SK-N-SH (cell line): ENCODE measurements at regions not wholly inside any gene's neighbourhood (a gene's known extent, or its start where the extent isn't known, plus 50 kb on each side); places are given as distances from the start of the nearest gene placed in this dataset.

Source experiments
- CTCF ChIA-PET: fragments of 300-600, 350-600 bp; formaldehyde crosslinking; extraction: SDS; loops from one replicate; lab custom pipeline; 2021; lab: Yijun Ruan, JAX
- POLR2A ChIA-PET: fragments of 350-600 bp; sonication (Branson Sonifier 250); formaldehyde crosslinking; extraction: SDS; loops from one replicate; lab custom pipeline; 2020; ENCODE audit warnings: antibody characterized with exemption, inconsistent platforms; lab: Yijun Ruan, JAX
- DNase-seq: peaks from one replicate; pipeline ENCODE4 v3.0.0; 2012
- H2AFZ ChIP-seq: fragments of 200-600 bp; sonication (generic); 2 replicates; pipeline ENCODE4 v1.8.1; 2016; ENCODE audit warnings: antibody characterized with exemption, mild to moderate bottlenecking, low read depth
- H3F3A ChIP-seq: fragments of 200-600 bp; sonication (generic); replicated peaks from 2 replicates; pipeline ENCODE3; 2016; ENCODE audit warnings: antibody characterized with exemption, mild to moderate bottlenecking; ENCODE audit not compliant: insufficient read depth
- H3K27ac ChIP-seq, 2 experiments: fragments of 200-500 bp in 1 of 2; fragments of 200-600 bp in 1 of 2; sonication (Bioruptor generic) in 1 of 2; sonication (generic), shearing (Covaris generic) in 1 of 2; 2 replicates each; pipeline versions ENCODE4 v1.5.1 to v1.6.1; 2014 to 2016; ENCODE audit warnings: low read depth in 2 of 2, inconsistent platforms in 1 of 2, low read length in 1 of 2, mild to moderate bottlenecking in 1 of 2, mixed read lengths in 1 of 2
- H3K27me3 ChIP-seq: fragments of 200-600 bp; sonication (generic), shearing (Covaris generic); 2 replicates; pipeline ENCODE4 v1.6.1; 2016; ENCODE audit warnings: mixed run types; ENCODE audit not compliant: insufficient read depth
- H3K36me3 ChIP-seq, 2 experiments: fragments of 200-500 bp in 1 of 2; fragments of 200-600 bp in 1 of 2; sonication (Bioruptor generic) in 1 of 2; sonication (generic) in 1 of 2; replicated peaks in 1 of 2; 2 replicates each; pipeline versions ENCODE3 to v1.5.1; 2014 to 2016; ENCODE audit warnings: low read length in 1 of 2, mild to moderate bottlenecking in 1 of 2; ENCODE audit not compliant: insufficient read depth in 2 of 2, control insufficient read depth in 1 of 2
- H3K4me1 ChIP-seq, 2 experiments: fragments of 200-500 bp in 1 of 2; fragments of 200-600 bp in 1 of 2; sonication (Bioruptor generic) in 1 of 2; sonication (generic), shearing (Covaris generic) in 1 of 2; 2 replicates each; pipeline versions ENCODE4 v1.5.1 to v1.6.1; 2014 to 2016; ENCODE audit warnings: low read depth in 1 of 2, low read length in 1 of 2, mixed run types in 1 of 2; ENCODE audit not compliant: insufficient read depth in 2 of 2, control insufficient read depth in 1 of 2
- H3K4me2 ChIP-seq: fragments of 200-600 bp; sonication (generic), shearing (Covaris generic); 2 replicates; pipeline ENCODE4 v1.6.1; 2017; ENCODE audit warnings: mixed run types
- H3K4me3 ChIP-seq, 2 experiments: fragments of 200-500 bp in 1 of 2; fragments of 200-600 bp in 1 of 2; sonication (Bioruptor generic) in 1 of 2; sonication (generic), shearing (Covaris generic) in 1 of 2; 2 replicates each; pipeline versions ENCODE4 v1.5.1 to v1.8.1; 2014 to 2016; ENCODE audit warnings: low read depth in 2 of 2, inconsistent platforms in 1 of 2, low read length in 1 of 2, mild to moderate bottlenecking in 1 of 2, mixed read lengths in 1 of 2, moderate library complexity in 1 of 2
- H3K79me2 ChIP-seq: fragments of 200-600 bp; sonication (generic); 2 replicates; pipeline ENCODE4 v1.8.1; 2017; ENCODE audit warnings: mild to moderate bottlenecking; ENCODE audit not compliant: insufficient read depth
- H3K9ac ChIP-seq: fragments of 200-600 bp; sonication (generic); 2 replicates; pipeline ENCODE4 v1.6.1; 2017; ENCODE audit warnings: mixed run types
- H3K9me2 ChIP-seq: fragments of 200-600 bp; sonication (generic); 2 replicates; pipeline ENCODE4 v1.6.1; 2017; ENCODE audit warnings: mixed run types
- H3K9me3 ChIP-seq: fragments of 200-600 bp; sonication (generic); 2 replicates; pipeline ENCODE4 v1.6.1; 2017; ENCODE audit warnings: mixed run types, mild to moderate bottlenecking, moderate library complexity
- H4K20me1 ChIP-seq: fragments of 200-600 bp; sonication (generic); 2 replicates; pipeline ENCODE4 v1.6.1; 2017; ENCODE audit warnings: mild to moderate bottlenecking, mixed run types; ENCODE audit not compliant: insufficient read depth
- CHD2 ChIP-seq: fragments of 150-350 bp; IDR thresholded peaks from 2 replicates; pipeline ENCODE4 v1.6.1; 2018; ENCODE audit warnings: low read length; ENCODE audit not compliant: partially characterized antibody
- ELF1 ChIP-seq: IDR thresholded peaks from 2 replicates; pipeline ENCODE4 v1.4.0; 2012
- FOSL2 ChIP-seq: IDR thresholded peaks from 2 replicates; pipeline ENCODE4 v1.4.0; 2012; ENCODE audit warnings: low read depth, mild to moderate bottlenecking, moderate library complexity, borderline replicate concordance
- FOXJ3 ChIP-seq: sonication (generic); formaldehyde crosslinking; IDR thresholded peaks from 2 replicates; pipeline ENCODE4 v1.5.1; 2020; ENCODE audit warnings: mild to moderate bottlenecking, missing genetic modification reagents
- FOXM1 ChIP-seq: IDR thresholded peaks from 2 replicates; pipeline ENCODE4 v1.4.0; 2012; ENCODE audit warnings: low read depth, mild to moderate bottlenecking
- GATA2 ChIP-seq: sonication (generic); formaldehyde crosslinking; IDR thresholded peaks from 2 replicates; pipeline ENCODE4 v1.5.0; 2020; ENCODE audit warnings: mild to moderate bottlenecking, missing genetic modification reagents
- MEF2A ChIP-seq: IDR thresholded peaks from 2 replicates; pipeline ENCODE4 v1.4.0; 2012; ENCODE audit warnings: low read depth, borderline replicate concordance
- MXI1 ChIP-seq: IDR thresholded peaks from 2 replicates; pipeline ENCODE4 v1.6.1; 2012; ENCODE audit warnings: mild to moderate bottlenecking, low read depth, low read length, improper control_type of control experiment
- NFIC ChIP-seq: IDR thresholded peaks from 2 replicates; pipeline ENCODE4 v1.4.0; 2012; ENCODE audit warnings: borderline replicate concordance
- NRF1 ChIP-seq: IDR thresholded peaks from 2 replicates; pipeline ENCODE4 v1.6.1; 2012; ENCODE audit warnings: low read depth, mild to moderate bottlenecking, low read length
- PBX3 ChIP-seq: IDR thresholded peaks from 2 replicates; pipeline ENCODE4; 2012
- POLR2AphosphoS5 ChIP-seq: IDR thresholded peaks from 2 replicates; pipeline ENCODE4 v1.6.1; 2012; ENCODE audit warnings: low read depth, low read length
- RAD21 ChIP-seq: IDR thresholded peaks from 2 replicates; pipeline ENCODE4 v1.6.1; 2012; ENCODE audit warnings: mild to moderate bottlenecking, low read length
- RCOR1 ChIP-seq: fragments of 150-350 bp; IDR thresholded peaks from 2 replicates; pipeline ENCODE4 v1.6.1; 2017; ENCODE audit warnings: antibody characterized with exemption, low read length
- RFX5 ChIP-seq: IDR thresholded peaks from 2 replicates; pipeline ENCODE4 v1.6.1; 2012; ENCODE audit warnings: mild to moderate bottlenecking, improper control_type of control experiment, low read length
- RXRA ChIP-seq: IDR thresholded peaks from 2 replicates; pipeline ENCODE4 v1.4.0; 2012; ENCODE audit warnings: low read depth, mild to moderate bottlenecking, borderline replicate concordance
- SIN3A ChIP-seq: IDR thresholded peaks from 2 replicates; pipeline ENCODE4 v1.6.1; 2012; ENCODE audit warnings: low read depth, mild to moderate bottlenecking, low read length, moderate library complexity, borderline replicate concordance
- TAF1 ChIP-seq: IDR thresholded peaks from 2 replicates; pipeline ENCODE4 v1.6.1; 2012; ENCODE audit warnings: low read depth, mild to moderate bottlenecking, low read length, moderate library complexity, borderline replicate concordance
- TCF12 ChIP-seq: IDR thresholded peaks from 2 replicates; pipeline ENCODE4 v1.4.0; 2012
- TEAD4 ChIP-seq: IDR thresholded peaks from 2 replicates; pipeline ENCODE4 v1.4.0; 2012; ENCODE audit warnings: mild to moderate bottlenecking, borderline replicate concordance; ENCODE audit not compliant: insufficient read depth
- YY1 ChIP-seq: IDR thresholded peaks from 2 replicates; pipeline ENCODE4 v1.4.0; 2012; ENCODE audit warnings: low read depth, mild to moderate bottlenecking
- WGBS: methylation state at CpG from one replicate; pipeline ENCODE4 v1.1.6; 2017; ENCODE audit warnings: low lambda C conversion rate; 5-methylcytosine and 5-hydroxymethylcytosine counted together
- TF ChIP-seq, protein P1 (sequence below): IDR thresholded peaks from 2 replicates; pipeline ENCODE4 v1.6.1; 2012; ENCODE audit warnings: mild to moderate bottlenecking, low read depth, low read length, moderate library complexity
- TF ChIP-seq, protein P2 (sequence below): IDR thresholded peaks from 2 replicates; pipeline ENCODE4 v1.4.0; 2012; ENCODE audit warnings: low read depth

- H3K27ac ChIP-seq = no peak overlapping the region
- ChIA-PET POLR2A (no interaction called here), CTCF (no interaction called here)
- no peak overlapping the region for H3K4me3 ChIP-seq
- no peaks in the 10 kb centered on the region for H3K36me3 ChIP-seq
- TF ChIP-seq MXI1 = no peak
- TF ChIP-seq, protein P1, sequence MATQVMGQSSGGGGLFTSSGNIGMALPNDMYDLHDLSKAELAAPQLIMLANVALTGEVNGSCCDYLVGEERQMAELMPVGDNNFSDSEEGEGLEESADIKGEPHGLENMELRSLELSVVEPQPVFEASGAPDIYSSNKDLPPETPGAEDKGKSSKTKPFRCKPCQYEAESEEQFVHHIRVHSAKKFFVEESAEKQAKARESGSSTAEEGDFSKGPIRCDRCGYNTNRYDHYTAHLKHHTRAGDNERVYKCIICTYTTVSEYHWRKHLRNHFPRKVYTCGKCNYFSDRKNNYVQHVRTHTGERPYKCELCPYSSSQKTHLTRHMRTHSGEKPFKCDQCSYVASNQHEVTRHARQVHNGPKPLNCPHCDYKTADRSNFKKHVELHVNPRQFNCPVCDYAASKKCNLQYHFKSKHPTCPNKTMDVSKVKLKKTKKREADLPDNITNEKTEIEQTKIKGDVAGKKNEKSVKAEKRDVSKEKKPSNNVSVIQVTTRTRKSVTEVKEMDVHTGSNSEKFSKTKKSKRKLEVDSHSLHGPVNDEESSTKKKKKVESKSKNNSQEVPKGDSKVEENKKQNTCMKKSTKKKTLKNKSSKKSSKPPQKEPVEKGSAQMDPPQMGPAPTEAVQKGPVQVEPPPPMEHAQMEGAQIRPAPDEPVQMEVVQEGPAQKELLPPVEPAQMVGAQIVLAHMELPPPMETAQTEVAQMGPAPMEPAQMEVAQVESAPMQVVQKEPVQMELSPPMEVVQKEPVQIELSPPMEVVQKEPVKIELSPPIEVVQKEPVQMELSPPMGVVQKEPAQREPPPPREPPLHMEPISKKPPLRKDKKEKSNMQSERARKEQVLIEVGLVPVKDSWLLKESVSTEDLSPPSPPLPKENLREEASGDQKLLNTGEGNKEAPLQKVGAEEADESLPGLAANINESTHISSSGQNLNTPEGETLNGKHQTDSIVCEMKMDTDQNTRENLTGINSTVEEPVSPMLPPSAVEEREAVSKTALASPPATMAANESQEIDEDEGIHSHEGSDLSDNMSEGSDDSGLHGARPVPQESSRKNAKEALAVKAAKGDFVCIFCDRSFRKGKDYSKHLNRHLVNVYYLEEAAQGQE = no peak
- TF ChIP-seq FOXJ3 (CRISPR knock-in tag) = no peak
- TF ChIP-seq FOSL2 = no peak
- no peak for TF ChIP-seq MEF2A
- TF ChIP-seq RCOR1 = no peak
- no peak for TF ChIP-seq TAF1
- TF ChIP-seq CHD2 = no peak
- TF ChIP-seq RFX5 = no peak
- TF ChIP-seq POLR2AphosphoS5 = no peak
- TF ChIP-seq ELF1 = no peak
- TF ChIP-seq TEAD4 = no peak
- TF ChIP-seq GATA2 (CRISPR knock-in tag) = no peak
- no peak for TF ChIP-seq TCF12
- no peak for TF ChIP-seq RAD21
- TF ChIP-seq NRF1 = no peak
- no peaks in the 10 kb centered on the region for H3K9me3 ChIP-seq
- DNase-seq = no peak
- no peaks in the 10 kb centered on the region for H3F3A ChIP-seq
- no peaks in the 10 kb centered on the region for H3K4me1 ChIP-seq
- H4K20me1 ChIP-seq = no peaks in the 10 kb centered on the region
- H3K79me2 ChIP-seq = no peaks in the 10 kb centered on the region
- H3K4me2 ChIP-seq = no peak overlapping the region
- no peak overlapping the region for H2AFZ ChIP-seq
- no peak overlapping the region for H3K9ac ChIP-seq
- no peaks in the 10 kb centered on the region for H3K9me2 ChIP-seq
- H3K27me3 ChIP-seq = no peaks in the 10 kb centered on the region
- 12% methylated on average over 3 of the region's 3 CpGs for WGBS
Measured at GRCh38 chr10:105535478-105535877, 894.4 kb downstream of the SORCS3 start.

GRCh38 chr10:105534086-105534485, 893.0 kb downstream of the SORCS3 start:
- H3K4me2 ChIP-seq = no peak overlapping the region
- no peaks in the 10 kb centered on the region for H3K36me3 ChIP-seq
- H3K4me1 ChIP-seq = no peaks in the 10 kb centered on the region
- H3K9me3 ChIP-seq = no peaks in the 10 kb centered on the region
- no peaks in the 10 kb centered on the region for H4K20me1 ChIP-seq
- 0% methylated on average over 1 of the region's 1 CpG for WGBS
- H3K27me3 ChIP-seq = no peaks in the 10 kb centered on the region
- H3K79me2 ChIP-seq = no peaks in the 10 kb centered on the region
- H3K9me2 ChIP-seq = no peaks in the 10 kb centered on the region
- no peak overlapping the region for H3K9ac ChIP-seq
- no peak overlapping the region for H3K27ac ChIP-seq
- CTCF ChIA-PET = no interaction called here
- DNase-seq = no peak
- H2AFZ ChIP-seq = no peak overlapping the region
- POLR2A ChIA-PET = no interaction called here
- H3K4me3 ChIP-seq = no peak overlapping the region
- H3F3A ChIP-seq = no peaks in the 10 kb centered on the region
- no peak for TF ChIP-seq GATA2 (CRISPR knock-in tag)
- no peak for TF ChIP-seq FOXM1
- TF ChIP-seq RXRA = no peak
- TF ChIP-seq PBX3 = no peak
- no peak for TF ChIP-seq TCF12
- TF ChIP-seq NFIC = no peak
- TF ChIP-seq CHD2 = no peak
- no peak for TF ChIP-seq POLR2AphosphoS5
- TF ChIP-seq, protein P2, sequence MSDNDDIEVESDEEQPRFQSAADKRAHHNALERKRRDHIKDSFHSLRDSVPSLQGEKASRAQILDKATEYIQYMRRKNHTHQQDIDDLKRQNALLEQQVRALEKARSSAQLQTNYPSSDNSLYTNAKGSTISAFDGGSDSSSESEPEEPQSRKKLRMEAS = no peak
- TF ChIP-seq, protein P1 = no peak
- no peak for TF ChIP-seq SIN3A
- TF ChIP-seq RFX5 = no peak
- no peak for TF ChIP-seq YY1
